SIG-M5 treated with dmso at 0.1 percent for 504 hours (cell line): ENCODE measurements at regions not wholly inside any gene's neighbourhood (a gene's known extent, or its start where the extent isn't known, plus 50 kb on each side); places are given as distances from the start of the nearest gene placed in this dataset.

ENCODE experiments used
- DNase-seq: peaks from one replicate; lab custom pipeline; 2025; ENCODE audit not compliant: unreplicated experiment; lab: John Stamatoyannopoulos, UW

- no peak for DNase-seq
Observed at GRCh38 chr5:107265193-107265592, 405.5 kb downstream of the EFNA5 start.

DNA sequence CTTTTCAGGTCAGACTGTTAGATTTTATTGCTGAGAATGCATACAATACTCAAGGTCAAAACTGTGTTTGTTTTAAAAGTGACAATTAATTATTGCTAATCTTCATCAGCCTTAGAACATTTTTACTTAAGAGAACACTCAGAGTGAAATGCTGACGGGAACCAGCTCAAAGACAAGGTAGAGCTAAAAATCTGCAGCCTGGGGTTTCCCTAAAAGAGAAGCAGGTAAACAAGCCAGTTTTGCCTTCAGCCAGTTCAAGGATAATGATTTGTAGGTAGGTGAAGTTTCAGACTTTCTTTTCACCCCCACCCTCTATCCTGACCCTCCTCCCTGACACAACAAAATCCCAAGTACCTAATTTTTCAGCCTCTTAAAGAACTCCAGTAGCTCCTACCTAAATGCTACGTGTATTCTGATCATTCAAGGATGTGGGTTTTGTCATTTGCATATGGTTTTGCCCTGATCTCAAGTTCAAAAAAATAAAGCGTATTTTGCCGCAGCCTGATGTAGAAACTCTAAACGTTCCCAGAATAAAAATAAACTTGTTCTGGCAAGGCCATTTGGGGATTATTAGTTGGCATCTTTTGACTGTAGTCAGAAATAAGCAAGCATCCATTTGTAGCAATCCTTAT lies 407.2 kb downstream of the EFNA5 start:
- no peak for DNase-seq

- no peak for DNase-seq
Observed at GRCh38 chr5:107257885-107258520, 412.7 kb downstream of the EFNA5 start.

DNA sequence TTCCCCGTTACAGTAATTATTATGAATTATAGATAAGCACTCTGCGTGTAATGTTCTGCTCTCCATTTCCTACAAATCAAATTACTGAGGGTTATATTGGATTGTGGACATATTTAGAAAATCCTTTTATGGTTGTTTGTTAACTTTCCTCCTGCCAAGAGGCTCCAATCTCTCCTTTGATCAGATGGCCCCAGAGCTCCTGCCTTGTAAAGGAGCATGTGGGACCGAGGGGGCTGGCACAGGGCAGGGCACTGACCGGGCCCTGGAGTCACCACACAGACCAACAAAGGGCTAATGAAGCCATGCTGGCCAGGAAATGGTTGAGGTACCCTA lies 415.9 kb downstream of the EFNA5 start:
- no peak for DNase-seq

DNA sequence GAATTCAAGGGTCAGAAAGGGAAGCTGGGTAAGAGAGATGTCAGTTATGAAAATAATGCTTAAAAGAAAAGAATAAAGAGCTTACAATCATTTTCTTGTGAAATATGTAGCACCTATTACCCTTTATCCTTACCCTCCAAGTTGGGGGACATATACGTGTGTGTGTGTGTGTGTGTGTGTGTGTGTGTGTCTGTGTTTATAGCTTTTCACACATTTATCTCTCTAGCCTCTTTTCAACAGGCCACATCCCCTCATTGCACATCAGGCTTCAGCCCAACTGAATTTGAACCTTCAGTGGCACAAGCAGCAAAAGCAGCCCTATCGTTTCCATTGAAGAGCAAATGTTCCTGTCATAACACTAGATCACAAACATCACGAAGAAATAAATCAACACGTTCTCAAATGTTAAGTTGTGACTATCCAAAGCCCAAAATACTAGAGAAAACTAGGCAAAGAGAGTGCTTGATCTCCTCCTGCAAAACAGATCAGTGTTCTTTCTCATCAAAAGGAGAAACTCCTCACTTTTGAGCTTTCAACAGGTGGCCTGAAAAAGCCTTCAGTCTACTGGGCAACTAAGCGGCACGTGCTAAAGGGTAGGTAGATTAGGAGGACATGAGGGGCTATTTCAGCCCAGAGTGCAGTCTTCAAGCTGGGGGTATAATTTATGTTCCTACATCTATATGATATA lies 416.4 kb downstream of the EFNA5 start:
- no peak for DNase-seq

DNA sequence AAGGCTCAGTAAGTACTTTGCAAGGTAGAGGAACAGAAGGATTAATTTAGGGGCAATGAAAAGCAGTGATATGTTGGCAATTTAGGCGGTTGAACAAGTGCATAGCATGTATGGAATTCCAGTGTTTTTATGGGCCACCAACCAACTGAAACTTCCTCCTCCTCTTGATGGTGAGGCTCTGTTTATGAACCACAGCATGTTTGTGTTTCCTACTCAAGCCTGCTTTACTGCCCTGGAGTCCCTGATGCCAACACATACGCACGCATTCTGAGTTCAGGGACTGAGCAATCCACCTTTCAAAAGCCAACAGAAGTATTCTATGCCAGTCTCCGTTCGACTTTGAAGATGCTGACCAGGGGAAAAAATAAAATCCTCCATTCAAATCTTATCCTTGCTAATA lies 417.5 kb downstream of the EFNA5 start:
- DNase-seq = no peak

GRCh38 chr5:107251151-107251550 lies 419.6 kb downstream of the EFNA5 start:
- no peak for DNase-seq

DNA sequence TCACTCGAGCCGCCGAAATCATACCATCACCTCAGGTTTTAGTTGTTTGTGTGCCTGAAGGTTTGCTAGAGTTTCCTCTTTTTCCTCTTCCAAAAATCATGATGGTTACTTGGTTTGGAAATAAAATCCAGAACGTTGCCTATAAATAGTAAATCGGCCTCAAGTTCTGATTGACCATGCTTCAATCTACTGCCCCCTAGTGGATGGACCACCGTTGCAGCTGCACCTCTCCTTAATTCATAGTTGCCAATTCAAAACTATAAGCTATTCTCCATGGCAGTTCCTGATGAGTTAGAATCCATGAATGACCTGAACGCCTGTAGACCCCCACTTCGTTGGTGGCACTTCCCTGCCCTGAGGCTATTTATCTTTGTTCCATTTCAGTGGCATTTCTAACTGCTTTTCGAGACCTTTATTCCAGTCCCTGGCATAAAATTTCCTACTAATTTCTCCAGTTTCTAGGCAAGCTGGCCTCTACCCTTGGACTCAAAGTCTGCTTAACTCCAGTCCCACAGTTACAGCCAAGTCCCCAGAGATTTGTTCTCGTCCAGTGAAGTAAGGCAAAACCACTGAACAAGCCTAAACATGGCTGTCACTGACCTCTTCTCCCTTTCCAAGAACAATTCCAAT lies 422.6 kb downstream of the EFNA5 start:
- peak; percentile 42 for DNase-seq

DNA sequence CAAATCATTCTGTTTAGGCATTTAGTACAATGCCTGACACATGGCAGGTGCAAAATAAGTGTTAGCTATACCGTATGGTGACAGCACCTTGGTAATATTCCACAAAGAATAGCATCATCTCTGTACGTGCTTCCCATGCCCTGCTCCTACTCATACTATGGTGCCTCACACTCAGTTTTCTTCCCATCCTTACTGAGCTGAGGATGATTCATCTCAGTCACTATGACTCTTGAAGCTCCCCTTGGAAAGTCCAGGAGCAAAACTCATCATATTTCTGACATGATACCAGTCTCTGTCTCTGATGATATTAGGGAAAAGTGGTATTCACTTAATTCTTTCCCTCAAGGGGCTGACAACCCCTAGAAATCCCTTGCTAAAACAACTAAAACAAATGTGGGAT lies 423.3 kb downstream of the EFNA5 start:
- no peak for DNase-seq

GRCh38 chr5:107243220-107243579 lies 427.5 kb downstream of the EFNA5 start:
- no peak for DNase-seq

DNA sequence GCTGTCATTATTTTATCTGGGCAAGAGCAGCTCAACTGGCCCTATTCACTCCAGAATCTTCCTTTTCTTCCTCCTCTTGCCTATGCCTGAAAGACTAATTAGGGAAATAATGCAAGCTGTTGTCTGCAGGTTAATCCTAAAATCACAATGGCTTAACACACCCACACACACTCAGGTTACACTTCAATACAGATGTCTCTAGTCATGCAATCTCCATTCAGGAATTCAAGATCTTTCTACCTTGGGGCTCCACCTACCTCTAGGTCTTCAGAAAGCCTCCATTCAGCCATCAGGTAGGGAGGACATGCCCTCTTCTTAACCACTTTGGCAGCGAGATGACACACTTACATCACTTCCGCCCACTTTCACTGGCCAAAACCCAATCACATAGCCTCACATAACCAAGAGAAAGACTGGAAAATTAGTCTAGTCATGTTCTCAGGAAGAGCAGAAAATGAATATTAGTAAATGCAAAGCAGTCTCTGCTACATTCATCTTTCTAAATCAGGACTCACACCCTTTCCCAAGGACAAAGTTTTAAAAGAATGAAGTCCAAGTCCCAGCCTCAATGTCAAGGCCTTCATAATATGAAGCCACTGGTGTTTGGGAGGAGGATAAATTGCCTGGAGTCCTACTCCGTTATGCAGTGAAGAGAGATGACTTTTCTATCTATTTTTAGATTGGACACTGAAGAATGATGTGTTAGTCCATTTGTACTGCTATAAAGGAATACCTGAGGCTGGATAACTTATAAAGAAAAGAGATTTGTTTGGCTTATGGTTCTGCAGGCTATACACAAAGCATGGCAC lies 428.1 kb downstream of the EFNA5 start:
- no peak for DNase-seq

- DNase-seq = no peak
Observed at GRCh38 chr5:107241841-107242240, 428.9 kb downstream of the EFNA5 start.

DNA sequence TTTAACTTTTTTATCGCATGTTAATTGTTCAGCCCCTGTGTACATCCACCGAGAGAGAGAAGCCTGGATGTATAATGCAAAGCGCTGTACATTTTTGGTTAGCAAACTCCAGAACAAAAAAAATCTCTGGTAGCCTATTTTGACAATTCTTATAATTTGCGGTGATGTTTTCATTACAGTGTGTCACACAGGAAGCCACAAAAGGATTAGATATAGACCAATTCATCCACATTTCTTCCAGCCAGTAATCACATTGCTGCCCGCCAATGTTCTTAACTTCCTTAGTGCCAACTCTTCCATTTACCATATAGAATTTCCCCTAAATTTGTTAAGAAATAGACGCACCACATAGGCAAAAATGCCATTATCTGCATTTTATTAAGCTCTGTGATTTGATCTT lies 435.6 kb downstream of the EFNA5 start:
- DNase-seq = no peak

GRCh38 chr5:107232788-107233187 lies 437.9 kb downstream of the EFNA5 start:
- no peak for DNase-seq

DNA sequence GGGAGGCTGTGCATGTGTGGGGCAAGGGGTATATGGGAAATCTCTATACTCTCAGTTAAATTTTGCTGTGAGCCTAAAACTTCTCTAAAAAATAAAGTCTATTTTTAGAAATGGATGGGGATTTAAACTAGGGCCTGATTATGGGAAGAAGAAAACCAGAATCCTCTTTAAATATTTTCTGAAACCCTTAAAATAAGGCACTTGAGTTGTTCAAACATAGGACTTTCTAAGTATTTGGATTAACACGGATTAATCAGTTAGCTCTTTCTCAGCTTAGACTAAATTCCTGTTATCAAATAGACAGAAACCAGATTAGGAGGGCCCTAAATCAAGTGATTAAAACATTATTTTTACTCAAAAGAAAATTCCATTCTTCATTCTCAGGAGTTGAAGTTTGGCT lies 438.4 kb downstream of the EFNA5 start:
- no peak for DNase-seq

GRCh38 chr5:107231191-107231590 lies 439.5 kb downstream of the EFNA5 start:
- no peak for DNase-seq

DNA sequence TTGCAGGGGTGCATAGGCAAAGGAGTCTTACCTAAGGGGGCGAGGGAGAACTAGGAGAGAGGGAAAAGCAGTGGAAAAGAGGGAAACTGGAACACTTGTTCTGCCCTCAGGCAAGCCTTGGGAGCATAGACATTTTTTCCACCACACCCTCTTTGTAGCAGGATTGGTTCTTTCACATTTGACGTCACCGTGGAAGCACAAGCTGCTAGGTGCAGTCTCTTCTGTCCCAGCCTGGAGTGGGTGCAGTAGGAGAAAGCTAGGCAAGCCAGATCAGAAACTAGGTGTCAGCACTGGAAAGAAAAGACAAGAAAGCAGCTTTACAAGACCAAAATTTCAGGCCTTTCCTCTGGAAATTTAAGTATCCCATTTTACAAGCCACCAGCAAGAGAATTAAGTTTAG lies 440.4 kb downstream of the EFNA5 start:
- DNase-seq = no peak

GRCh38 chr5:107228226-107228625 lies 442.5 kb downstream of the EFNA5 start:
- no peak for DNase-seq

DNA sequence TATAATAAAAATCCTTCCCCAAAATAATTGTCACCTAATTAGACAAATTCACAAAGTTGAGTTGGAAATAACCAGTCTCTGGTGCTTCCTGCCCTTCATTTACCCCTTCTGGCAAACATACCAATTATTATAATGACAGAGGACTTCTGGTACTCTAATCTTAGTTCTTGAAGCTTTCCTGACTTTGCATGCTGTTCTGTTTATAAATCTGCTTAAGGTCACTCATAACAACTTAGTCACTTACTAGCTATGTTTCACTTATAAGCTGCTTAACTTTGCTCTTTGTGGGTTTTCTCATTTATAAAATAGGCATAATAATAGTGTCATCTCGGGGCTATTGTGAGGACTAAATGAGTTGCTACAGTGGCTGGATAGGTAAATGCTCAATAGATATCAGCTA lies 446.5 kb downstream of the EFNA5 start:
- no peak for DNase-seq

- no peak for DNase-seq
Observed at GRCh38 chr5:107223066-107223465, 447.7 kb downstream of the EFNA5 start.

DNA sequence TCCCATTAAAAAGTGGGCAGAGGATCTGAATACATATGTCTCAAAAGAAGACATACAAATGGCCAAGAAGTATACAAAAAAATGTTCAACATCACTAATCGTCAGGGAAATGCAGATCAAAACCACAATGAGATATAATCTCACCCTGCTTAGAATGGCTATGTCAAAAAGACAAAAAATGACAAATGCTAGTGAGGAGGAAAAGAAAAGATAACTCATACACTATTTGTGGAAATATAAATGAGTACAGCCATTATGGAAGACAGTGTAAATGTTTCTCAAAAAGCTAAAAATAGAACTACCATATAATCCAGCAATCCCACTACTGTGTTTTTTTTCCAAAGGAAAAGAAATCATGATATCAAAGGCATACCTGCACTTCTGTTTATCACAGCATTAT lies 450.7 kb downstream of the EFNA5 start:
- DNase-seq = no peak
